ENCODE measurements at regions not wholly inside any gene's neighbourhood (a gene's known extent, or its start where the extent isn't known, plus 50 kb on each side); places are given as distances from the start of the nearest gene placed in this dataset.
"Not testable (repeated sequence)": the region's sequence is repeated elsewhere in the genome, so short reads cannot be mapped to it uniquely, and the experiment has no call there.

GRCh38 chr5:25094219-25094618 is 449.4 kb upstream of the CDH10 start:
- TF ChIP-seq, protein P1, sequence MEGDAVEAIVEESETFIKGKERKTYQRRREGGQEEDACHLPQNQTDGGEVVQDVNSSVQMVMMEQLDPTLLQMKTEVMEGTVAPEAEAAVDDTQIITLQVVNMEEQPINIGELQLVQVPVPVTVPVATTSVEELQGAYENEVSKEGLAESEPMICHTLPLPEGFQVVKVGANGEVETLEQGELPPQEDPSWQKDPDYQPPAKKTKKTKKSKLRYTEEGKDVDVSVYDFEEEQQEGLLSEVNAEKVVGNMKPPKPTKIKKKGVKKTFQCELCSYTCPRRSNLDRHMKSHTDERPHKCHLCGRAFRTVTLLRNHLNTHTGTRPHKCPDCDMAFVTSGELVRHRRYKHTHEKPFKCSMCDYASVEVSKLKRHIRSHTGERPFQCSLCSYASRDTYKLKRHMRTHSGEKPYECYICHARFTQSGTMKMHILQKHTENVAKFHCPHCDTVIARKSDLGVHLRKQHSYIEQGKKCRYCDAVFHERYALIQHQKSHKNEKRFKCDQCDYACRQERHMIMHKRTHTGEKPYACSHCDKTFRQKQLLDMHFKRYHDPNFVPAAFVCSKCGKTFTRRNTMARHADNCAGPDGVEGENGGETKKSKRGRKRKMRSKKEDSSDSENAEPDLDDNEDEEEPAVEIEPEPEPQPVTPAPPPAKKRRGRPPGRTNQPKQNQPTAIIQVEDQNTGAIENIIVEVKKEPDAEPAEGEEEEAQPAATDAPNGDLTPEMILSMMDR (IDR thresholded peaks at IDR 0.05; ENCODE audit: low read depth, low read length), result no peak
- DNase-seq (ENCODE audit: low read depth in 2 of 2), result no peak
- no peak overlapping the region for H3K4me3 ChIP-seq (replicated peaks in 1 of 2; ENCODE audit: low read depth in 2 of 2, low read length in 2 of 2)

- H3K4me3 ChIP-seq (replicated peaks in 1 of 2; ENCODE audit: low read depth in 2 of 2, low read length in 2 of 2), result no peak overlapping the region
- DNase-seq (ENCODE audit: low read depth in 2 of 2), result no peak
- TF ChIP-seq, protein P1 (IDR thresholded peaks at IDR 0.05; ENCODE audit: low read depth, low read length), result no peak
These were observed 447.1 kb upstream of the CDH10 start for GRCh38 chr5:25091921-25092320.

DNA sequence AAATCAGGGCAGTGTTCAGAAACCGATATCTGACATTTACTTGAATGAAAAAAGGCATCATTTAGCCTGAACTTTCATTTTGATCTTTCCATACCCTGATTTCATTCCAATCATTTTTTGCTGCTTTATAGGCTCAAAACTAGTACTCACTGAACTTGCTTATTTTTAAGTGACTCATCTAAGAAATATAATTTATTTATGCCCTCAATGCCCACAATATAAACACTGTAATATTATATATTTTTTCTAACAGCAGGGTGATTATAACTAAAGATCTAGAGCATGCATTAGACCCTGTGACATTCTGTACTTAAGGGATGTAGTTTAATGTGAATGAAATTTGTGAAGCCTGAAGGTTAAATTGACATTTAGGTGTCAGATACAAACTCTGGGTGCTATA is 446.1 kb upstream of the CDH10 start:
- TF ChIP-seq, protein P1 (IDR thresholded peaks at IDR 0.05; ENCODE audit: low read depth, low read length), result no peak
- DNase-seq (ENCODE audit: low read depth in 2 of 2), result no peak

DNA sequence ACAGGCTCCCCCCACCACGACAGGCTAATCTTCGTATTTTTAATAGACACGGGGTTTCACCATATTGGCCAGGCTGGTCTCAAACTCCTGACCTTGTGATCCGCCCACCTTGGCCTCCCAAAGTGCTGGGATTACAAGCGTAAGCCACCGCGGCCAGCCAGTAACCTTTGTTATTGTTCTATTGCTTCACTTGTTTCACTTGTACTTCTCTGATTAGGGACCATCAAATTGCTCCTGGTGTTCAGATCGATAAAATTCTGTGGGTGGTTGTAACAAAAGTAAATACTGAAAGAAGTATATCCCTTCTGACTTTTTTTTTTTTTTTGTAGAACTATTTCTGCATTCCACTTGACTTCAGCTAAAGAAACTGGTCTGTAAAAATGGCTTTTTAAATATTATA is 445.5 kb upstream of the CDH10 start:
- DNase-seq (ENCODE audit: low read depth in 2 of 2), result no peak
- no peak overlapping the region for H3K4me3 ChIP-seq (replicated peaks in 1 of 2; ENCODE audit: low read depth in 2 of 2, low read length in 2 of 2)
- TF ChIP-seq, protein P1 (IDR thresholded peaks at IDR 0.05; ENCODE audit: low read depth, low read length), result no peak

More for the DNA sequence above, 446.1 kb upstream of the CDH10 start:
- no peak overlapping the region for H3K4me3 ChIP-seq (replicated peaks in 1 of 2; ENCODE audit: low read depth in 2 of 2, low read length in 2 of 2)

DNA sequence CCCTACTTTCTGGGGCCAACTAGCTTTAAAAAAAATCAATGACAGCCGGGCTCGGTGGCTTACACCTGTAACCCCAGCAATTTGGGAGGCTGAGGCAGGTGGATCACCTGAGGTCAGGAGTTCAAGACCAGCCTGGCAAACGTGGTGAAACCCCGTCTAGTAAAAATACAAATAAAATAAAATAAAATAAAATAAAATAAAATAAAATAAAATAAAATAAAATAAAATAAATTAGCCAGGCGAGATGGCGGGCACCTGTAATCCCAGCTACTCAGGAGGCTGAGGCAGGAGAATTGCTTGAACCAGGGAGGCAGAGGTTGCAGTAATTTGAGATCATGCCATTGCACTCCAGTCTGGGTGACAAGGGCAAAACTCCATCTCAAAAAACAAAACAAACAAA is 443.9 kb upstream of the CDH10 start:
- not testable (repeated sequence) for H3K4me3 ChIP-seq (replicated peaks in 1 of 2; ENCODE audit: low read depth in 2 of 2, low read length in 2 of 2); DNase-seq (ENCODE audit: low read depth in 2 of 2)

DNA sequence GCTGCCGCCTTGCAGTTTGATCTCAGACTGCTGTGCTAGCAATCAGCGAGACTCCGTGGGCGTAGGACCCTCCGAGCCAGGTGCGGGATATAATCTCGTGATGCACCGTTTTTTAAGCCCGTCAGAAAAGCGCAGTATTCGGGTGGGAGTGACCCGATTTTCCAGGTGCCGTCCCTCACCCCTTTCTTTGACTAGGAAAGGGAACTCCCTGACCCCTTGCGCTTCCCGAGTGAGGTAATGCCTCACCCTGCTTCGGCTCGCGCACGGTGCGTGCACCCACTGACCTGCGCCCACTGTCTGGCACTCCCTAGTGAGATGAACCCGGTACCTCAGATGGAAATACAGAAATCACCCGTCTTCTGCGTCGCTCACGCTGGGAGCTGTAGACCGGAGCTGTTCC is 438.5 kb upstream of the CDH10 start:
- not testable (repeated sequence) for DNase-seq (ENCODE audit: low read depth in 2 of 2)

GRCh38 chr5:25066239-25066638 is 421.5 kb upstream of the CDH10 start:
- H3K4me3 ChIP-seq (replicated peaks in 1 of 2; ENCODE audit: low read depth in 2 of 2, low read length in 2 of 2), result no peak overlapping the region
- no peak for DNase-seq (ENCODE audit: low read depth in 2 of 2)
- TF ChIP-seq, protein P1 (IDR thresholded peaks at IDR 0.05; ENCODE audit: low read depth, low read length), result no peak

More for the DNA sequence above, 438.5 kb upstream of the CDH10 start:
- not testable (repeated sequence) for H3K4me3 ChIP-seq (replicated peaks in 1 of 2; ENCODE audit: low read depth in 2 of 2, low read length in 2 of 2)

- TF ChIP-seq, protein P1 (IDR thresholded peaks at IDR 0.05; ENCODE audit: low read depth, low read length), result no peak
- H3K4me3 ChIP-seq (replicated peaks in 1 of 2; ENCODE audit: low read depth in 2 of 2, low read length in 2 of 2), result no peak overlapping the region
These were observed 419.5 kb upstream of the CDH10 start for GRCh38 chr5:25064306-25064705.

More at GRCh38 chr5:25064306-25064705, 419.5 kb upstream of the CDH10 start:
- no peak for DNase-seq (ENCODE audit: low read depth in 2 of 2)
